ENCODE measurements at regions not wholly inside any gene's neighbourhood (a gene's known extent, or its start where the extent isn't known, plus 50 kb on each side); places are given as distances from the start of the nearest gene placed in this dataset.

DNA sequence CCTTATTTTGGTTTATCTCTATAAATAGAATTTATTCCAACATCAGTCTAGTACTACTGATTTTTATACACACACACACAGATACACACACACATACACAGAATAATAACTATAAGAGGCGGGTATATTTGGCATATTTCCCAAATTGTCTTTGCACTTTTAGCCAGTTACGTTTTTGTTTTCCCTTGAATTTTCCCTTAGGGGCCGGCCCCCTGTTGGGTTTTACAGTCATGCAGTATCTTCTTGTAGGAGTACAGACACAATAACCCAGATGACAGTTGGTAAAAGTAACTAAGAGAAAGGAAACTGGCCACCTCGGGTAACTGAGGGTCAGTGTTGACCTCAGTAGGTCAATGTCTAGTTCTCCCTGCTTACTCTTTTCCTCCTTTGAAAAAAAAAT is 50.9 kb downstream of the DISP1 start:
- no peaks in the 10 kb centered on the region for H3K27me3 Mint-ChIP-seq (ENCODE audit: low read depth)
- no peaks in the 10 kb centered on the region for H3K36me3 Mint-ChIP-seq (ENCODE audit: low read depth)
- CTCF ChIA-PET, result no interaction called here
- H3K4me1 Mint-ChIP-seq (ENCODE audit: low read depth), result peaks cover 6% of the 10 kb centered on the region
- POLR2A ChIA-PET, result no interaction called here
- no peak overlapping the region for H3K27ac Mint-ChIP-seq
- H3K4me3 Mint-ChIP-seq, result no peak overlapping the region
- DNase-seq (no peak), ATAC-seq (no peak)
- H3K9me3 Mint-ChIP-seq (ENCODE audit: insufficient read depth), result no peaks in the 10 kb centered on the region

DNA sequence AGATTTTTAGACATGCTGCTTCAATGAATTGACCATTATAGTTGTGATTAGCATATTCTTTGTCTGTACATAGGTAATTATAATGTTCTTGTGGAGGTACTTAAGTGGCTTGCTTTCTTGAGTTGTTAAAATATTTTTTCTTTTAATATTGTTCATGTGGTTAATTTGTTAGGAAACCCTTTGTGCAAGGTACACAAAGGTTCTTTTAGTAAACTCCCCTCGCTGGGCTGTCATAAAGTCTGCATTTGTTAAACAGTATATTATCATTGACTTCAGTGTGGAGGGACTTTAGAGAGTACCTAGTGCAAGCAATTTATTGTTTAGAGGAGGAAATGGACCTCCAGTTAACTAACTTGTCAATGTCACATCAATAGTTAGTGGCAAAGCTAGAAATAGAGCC is 52.5 kb downstream of the DISP1 start:
- no peak for DNase-seq
- Mint-ChIP-seq H3K36me3 (ENCODE audit: low read depth) (no peaks in the 10 kb centered on the region), H3K27me3 (ENCODE audit: low read depth) (no peaks in the 10 kb centered on the region), H3K4me3 (no peak overlapping the region), H3K9me3 (ENCODE audit: insufficient read depth) (no peaks in the 10 kb centered on the region), H3K4me1 (ENCODE audit: low read depth) (no peaks in the 10 kb centered on the region), H3K27ac (no peak overlapping the region)
- ChIA-PET CTCF (no interaction called here), POLR2A (no interaction called here)
- no peak for ATAC-seq

DNA sequence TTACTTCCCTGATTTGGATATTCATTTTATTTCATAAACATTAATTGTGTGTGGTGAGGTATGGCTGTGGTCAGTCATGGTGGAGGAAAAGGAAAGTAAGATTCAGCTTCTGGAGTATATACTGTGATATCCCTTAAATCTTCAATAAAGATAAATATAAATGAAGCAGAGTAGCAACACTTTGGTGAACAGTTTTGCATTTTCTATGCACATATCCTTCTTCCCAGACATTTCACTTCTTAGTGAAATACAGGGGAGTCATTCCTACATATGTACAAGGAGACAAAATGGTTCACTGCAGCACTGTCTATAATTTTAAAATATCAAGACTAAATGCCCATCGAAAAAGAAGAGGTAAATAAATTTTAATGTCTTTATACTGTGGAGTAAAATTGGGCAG is 61.3 kb downstream of the DISP1 start:
- Mint-ChIP-seq H3K4me1 (ENCODE audit: low read depth) (peaks cover 12% of the 10 kb centered on the region), H3K27ac (no peak overlapping the region), H3K27me3 (ENCODE audit: low read depth) (no peaks in the 10 kb centered on the region), H3K36me3 (ENCODE audit: low read depth) (peaks cover 9% of the 10 kb centered on the region), H3K4me3 (no peak overlapping the region), H3K9me3 (ENCODE audit: insufficient read depth) (peaks cover 4% of the 10 kb centered on the region)
- POLR2A ChIA-PET, result no interaction called here
- CTCF ChIA-PET, result no interaction called here
- no peak for DNase-seq
- ATAC-seq, result no peak

DNA sequence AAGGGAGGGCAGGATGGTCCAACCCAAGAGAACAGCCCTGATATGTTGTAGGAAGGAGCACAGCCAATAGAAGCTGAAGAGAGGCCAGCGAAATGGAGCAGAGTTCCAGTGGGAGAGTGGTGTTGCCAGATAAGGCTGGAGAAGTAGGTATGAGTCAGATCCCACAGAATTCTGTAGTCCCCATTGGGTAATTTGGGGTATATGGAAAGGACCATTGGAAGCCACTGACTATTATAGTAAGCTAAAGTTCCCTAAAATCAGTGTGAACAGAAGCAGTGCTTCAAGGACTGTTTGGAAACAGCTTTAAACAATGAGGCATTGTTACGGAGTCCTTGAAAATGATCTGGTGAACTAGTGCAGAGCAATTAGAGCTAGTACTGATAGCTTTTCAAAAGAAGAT is 63.0 kb downstream of the DISP1 start:
- Mint-ChIP-seq H3K4me1 (ENCODE audit: low read depth) (peaks cover 13% of the 10 kb centered on the region), H3K4me3 (no peak overlapping the region), H3K36me3 (ENCODE audit: low read depth) (peaks cover 9% of the 10 kb centered on the region), H3K27ac (no peak overlapping the region), H3K9me3 (ENCODE audit: insufficient read depth) (peaks cover 4% of the 10 kb centered on the region), H3K27me3 (ENCODE audit: low read depth) (no peaks in the 10 kb centered on the region)
- ATAC-seq, result no peak
- no peak for DNase-seq
- CTCF ChIA-PET, result interaction anchor here (1.5 kb wide), 1 partner anchor 212 kb away, joined by 4 read pairs; no protein-coding TSS in a partner anchor
- POLR2A ChIA-PET, result no interaction called here

DNA sequence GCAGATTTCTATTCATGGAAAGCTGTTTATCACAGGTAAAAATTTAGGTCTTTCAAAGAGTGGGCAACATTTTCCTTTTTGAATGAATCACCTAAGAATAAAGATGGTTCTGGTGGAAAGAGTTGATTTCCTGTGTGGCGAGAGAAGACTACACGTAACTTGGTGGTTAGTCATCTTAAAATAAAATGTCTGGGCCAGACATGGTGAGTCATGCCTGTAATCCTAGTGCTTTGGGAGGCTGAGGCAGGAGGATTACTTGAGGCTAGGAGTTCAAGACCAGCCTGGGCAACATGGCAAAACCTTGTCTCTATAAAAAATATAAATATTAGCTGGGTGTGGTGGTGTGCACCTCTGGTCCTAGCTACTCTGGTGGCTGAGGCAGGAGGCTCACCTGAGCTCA is 65.7 kb downstream of the DISP1 start:
- Mint-ChIP-seq H3K9me3 (ENCODE audit: insufficient read depth) (peaks cover 4% of the 10 kb centered on the region), H3K27ac (no peak overlapping the region), H3K27me3 (ENCODE audit: low read depth) (no peaks in the 10 kb centered on the region), H3K36me3 (ENCODE audit: low read depth) (no peaks in the 10 kb centered on the region), H3K4me3 (no peak overlapping the region), H3K4me1 (ENCODE audit: low read depth) (peaks cover 13% of the 10 kb centered on the region)
- ChIA-PET POLR2A (no interaction called here), CTCF (no interaction called here)
- DNase-seq (peak; percentile 52), ATAC-seq (peak; percentile 58)

DNA sequence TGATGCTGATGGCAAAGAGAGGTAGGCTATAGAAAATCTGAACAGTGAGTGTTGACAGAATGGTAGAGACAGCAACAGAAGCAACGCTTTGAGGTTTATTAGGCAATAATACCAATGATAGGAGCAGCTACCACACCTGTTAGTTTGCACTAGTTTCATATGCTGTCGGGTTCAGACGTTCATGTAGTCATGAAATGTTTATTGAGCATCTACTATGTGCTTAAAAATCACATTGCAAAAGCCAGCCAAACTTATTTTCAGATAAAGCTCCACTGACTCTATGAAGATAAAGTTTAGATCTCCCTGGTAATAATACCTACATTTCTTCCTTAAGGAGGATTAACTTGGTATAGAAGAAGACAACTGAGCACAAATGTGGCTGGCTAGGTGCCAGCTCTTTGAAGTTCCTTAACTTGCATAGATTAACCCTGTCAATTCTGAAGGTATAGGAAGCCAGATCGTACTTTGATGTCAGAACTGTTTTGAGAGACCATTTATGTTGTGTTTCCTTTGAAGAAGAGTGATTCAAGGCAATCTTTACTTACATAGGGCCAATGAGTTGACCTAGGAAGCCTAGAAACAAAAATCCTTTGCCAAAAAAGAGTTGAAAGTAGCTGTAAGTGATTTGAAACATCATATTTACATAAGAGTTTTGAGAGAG is 71.5 kb downstream of the DISP1 start:
- Mint-ChIP-seq H3K27ac (no peak overlapping the region), H3K27me3 (ENCODE audit: low read depth) (no peaks in the 10 kb centered on the region), H3K4me3 (no peak overlapping the region), H3K9me3 (ENCODE audit: insufficient read depth) (no peaks in the 10 kb centered on the region), H3K4me1 (ENCODE audit: low read depth) (peaks cover 14% of the 10 kb centered on the region), H3K36me3 (ENCODE audit: low read depth) (no peaks in the 10 kb centered on the region)
- DNase-seq (no peak), ATAC-seq (no peak)
- CTCF ChIA-PET, result no interaction called here
- POLR2A ChIA-PET, result no interaction called here

DNA sequence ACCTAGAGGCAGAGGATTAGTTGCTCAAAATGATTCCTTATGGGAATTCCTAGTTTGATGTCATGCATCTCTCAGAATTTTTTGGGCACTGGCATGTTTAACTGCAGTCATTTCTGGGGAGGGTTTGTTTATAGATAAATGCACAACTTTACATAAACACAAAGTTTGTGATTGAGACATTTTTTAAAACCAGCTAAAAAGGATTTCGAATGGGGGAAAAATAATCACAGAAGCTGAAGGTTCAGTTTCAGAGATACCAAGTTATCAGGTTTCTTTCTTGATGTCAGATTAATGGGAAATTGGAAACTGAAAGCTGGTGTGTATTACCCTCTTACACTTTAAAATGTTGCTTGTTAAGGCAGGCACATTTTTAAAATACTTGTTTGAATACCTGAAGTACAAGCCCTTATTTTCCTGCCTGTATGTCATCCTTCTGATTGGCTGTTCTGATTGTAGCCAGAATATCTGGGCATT is 72.1 kb downstream of the DISP1 start:
- DNase-seq (no peak), ATAC-seq (no peak)
- H3K27me3 Mint-ChIP-seq (ENCODE audit: low read depth), result no peaks in the 10 kb centered on the region
- POLR2A ChIA-PET, result no interaction called here
- peaks cover 13% of the 10 kb centered on the region for H3K4me1 Mint-ChIP-seq (ENCODE audit: low read depth)
- H3K36me3 Mint-ChIP-seq (ENCODE audit: low read depth), result no peaks in the 10 kb centered on the region
- CTCF ChIA-PET, result no interaction called here
- H3K27ac Mint-ChIP-seq, result no peak overlapping the region
- H3K4me3 Mint-ChIP-seq, result no peak overlapping the region
- no peaks in the 10 kb centered on the region for H3K9me3 Mint-ChIP-seq (ENCODE audit: insufficient read depth)

DNA sequence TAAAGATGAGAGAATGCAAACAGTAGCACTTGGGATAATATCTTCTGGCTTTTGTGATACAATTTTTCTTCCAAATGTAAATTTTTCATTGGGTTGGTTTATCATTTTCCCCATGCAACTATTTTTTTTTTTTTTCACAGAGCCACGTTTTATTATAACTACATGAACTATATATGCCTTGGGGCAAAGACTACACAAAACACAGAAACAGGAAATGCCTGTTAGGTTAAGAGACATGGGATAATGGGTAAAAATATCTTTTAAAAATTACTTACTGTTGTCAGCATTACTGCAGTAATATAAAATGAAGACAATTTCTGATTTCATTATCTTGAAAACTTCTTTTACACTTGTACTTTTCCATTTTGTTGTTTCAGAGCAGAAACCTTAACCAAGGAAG is 74.6 kb downstream of the DISP1 start:
- DNase-seq, result no peak
- CTCF ChIA-PET, result no interaction called here
- POLR2A ChIA-PET, result no interaction called here
- Mint-ChIP-seq H3K27ac (no peak overlapping the region), H3K36me3 (ENCODE audit: low read depth) (no peaks in the 10 kb centered on the region), H3K27me3 (ENCODE audit: low read depth) (no peaks in the 10 kb centered on the region), H3K4me3 (no peak overlapping the region), H3K9me3 (ENCODE audit: insufficient read depth) (no peaks in the 10 kb centered on the region), H3K4me1 (ENCODE audit: low read depth) (peaks cover 13% of the 10 kb centered on the region)
- ATAC-seq, result no peak

DNA sequence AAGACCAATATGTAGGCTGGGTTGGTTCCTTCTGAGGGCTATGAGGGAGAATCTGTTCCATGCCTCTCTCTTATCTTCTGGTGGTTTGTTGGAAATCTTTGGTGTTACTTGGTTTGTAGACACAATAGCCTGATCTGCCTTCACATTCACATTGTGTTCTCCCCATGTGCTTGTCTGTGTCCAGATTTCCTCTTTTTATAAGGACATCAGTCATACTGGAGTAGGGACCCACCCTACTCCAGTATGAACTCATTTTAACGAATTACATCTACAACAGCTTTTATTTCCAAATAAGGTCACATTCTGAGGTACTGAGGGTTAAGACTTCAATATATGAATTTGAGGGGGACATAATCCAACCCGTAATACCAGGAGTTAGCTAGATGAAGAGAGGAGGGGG is 75.9 kb downstream of the DISP1 start:
- ATAC-seq (no peak), DNase-seq (no peak)
- Mint-ChIP-seq H3K27ac (no peak overlapping the region), H3K9me3 (ENCODE audit: insufficient read depth) (no peaks in the 10 kb centered on the region), H3K4me1 (ENCODE audit: low read depth) (peaks cover 13% of the 10 kb centered on the region), H3K36me3 (ENCODE audit: low read depth) (no peaks in the 10 kb centered on the region), H3K27me3 (ENCODE audit: low read depth) (no peaks in the 10 kb centered on the region), H3K4me3 (no peak overlapping the region)
- ChIA-PET POLR2A (no interaction called here), CTCF (interaction anchor here (1.0 kb wide), 1 partner anchor 233 kb away, joined by 3 read pairs; no protein-coding TSS in a partner anchor)

DNA sequence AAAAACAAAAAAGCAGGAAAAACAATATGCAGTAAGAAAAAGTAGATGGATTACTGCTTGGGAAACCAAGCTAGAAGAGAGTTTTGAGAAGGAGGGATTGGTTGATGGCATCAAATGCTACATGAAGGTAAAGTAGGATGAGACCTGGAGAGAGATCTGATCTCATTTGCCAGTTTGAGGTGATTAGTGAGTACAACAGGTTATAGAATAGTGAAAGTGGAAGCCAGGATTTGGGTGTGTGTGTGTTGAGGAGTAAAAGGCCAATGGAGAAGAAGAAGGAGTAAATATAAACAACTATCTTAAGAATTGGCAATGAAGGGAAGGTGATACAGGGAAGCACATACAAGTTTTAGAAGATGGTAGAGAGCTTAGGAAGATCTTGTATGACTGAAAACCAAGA is 76.7 kb downstream of the DISP1 start:
- DNase-seq (no peak), ATAC-seq (no peak)
- Mint-ChIP-seq H3K4me1 (ENCODE audit: low read depth) (peaks cover 11% of the 10 kb centered on the region), H3K36me3 (ENCODE audit: low read depth) (no peaks in the 10 kb centered on the region), H3K27ac (no peak overlapping the region), H3K9me3 (ENCODE audit: insufficient read depth) (no peaks in the 10 kb centered on the region), H3K4me3 (no peak overlapping the region), H3K27me3 (ENCODE audit: low read depth) (no peaks in the 10 kb centered on the region)
- ChIA-PET POLR2A (no interaction called here), CTCF (no interaction called here)

DNA sequence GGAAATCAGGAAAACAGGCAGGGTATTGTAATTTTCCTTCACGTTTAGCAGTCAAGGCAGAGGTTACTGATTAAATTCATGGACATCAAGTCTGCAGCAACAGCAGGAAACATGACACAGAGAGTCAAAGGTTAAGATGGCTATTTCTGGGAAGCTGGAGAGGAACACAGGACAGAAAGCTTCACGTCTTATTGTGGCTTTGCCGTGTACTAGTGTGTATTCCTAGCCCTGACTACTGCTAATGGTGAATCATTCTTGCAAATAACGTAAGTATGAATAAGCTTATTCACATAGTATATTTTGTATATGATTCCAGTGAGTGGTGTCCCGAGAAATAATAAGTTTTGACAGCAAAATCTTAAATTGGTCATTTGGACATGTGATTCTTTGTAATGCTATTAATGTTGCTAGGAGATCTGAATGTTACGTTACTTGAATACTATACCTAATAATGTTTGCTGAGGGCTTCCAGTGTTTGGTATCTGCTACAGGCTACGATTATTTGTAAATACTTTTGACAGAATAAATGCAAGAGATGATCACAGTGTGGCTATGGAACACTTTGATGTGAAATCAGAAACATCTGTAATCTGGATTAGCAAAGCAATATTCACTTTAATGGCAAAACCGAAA is 77.4 kb downstream of the DISP1 start:
- H3K36me3 Mint-ChIP-seq (ENCODE audit: low read depth), result no peaks in the 10 kb centered on the region
- no peaks in the 10 kb centered on the region for H3K27me3 Mint-ChIP-seq (ENCODE audit: low read depth)
- no peak overlapping the region for H3K27ac Mint-ChIP-seq
- no peak for ATAC-seq
- no peak overlapping the region for H3K4me3 Mint-ChIP-seq
- peaks cover 14% of the 10 kb centered on the region for H3K4me1 Mint-ChIP-seq (ENCODE audit: low read depth)
- ChIA-PET POLR2A (no interaction called here), CTCF (no interaction called here)
- H3K9me3 Mint-ChIP-seq (ENCODE audit: insufficient read depth), result no peaks in the 10 kb centered on the region
- DNase-seq, result no peak

DNA sequence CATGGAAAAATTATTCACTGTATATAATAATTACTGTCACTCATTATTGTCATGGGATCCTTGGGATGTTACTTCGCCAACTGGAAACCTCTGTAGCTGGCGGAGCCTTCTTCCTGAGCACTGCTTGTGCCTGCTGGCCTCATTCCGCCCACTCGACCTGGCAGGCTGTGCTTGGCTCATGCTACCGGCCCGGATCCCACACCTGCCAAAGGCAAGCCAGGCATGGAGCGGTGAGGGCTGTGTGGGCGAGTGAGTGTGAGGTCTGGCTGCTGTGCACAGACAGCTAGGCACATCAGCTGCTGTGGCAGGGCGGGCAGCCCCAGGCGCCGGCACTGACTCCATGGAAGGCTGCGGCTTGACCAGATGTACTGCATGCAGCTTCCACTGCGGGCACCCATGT is 78.4 kb downstream of the DISP1 start:
- Mint-ChIP-seq H3K4me3 (no peak overlapping the region), H3K27me3 (ENCODE audit: low read depth) (no peaks in the 10 kb centered on the region), H3K4me1 (ENCODE audit: low read depth) (peaks cover 16% of the 10 kb centered on the region), H3K36me3 (ENCODE audit: low read depth) (no peaks in the 10 kb centered on the region), H3K9me3 (ENCODE audit: insufficient read depth) (no peaks in the 10 kb centered on the region), H3K27ac (no peak overlapping the region)
- DNase-seq (no peak), ATAC-seq (no peak)
- POLR2A ChIA-PET, result no interaction called here
- CTCF ChIA-PET, result interaction anchor here (0.7 kb wide), 1 partner anchor 231 kb away, joined by 3 read pairs; no protein-coding TSS in a partner anchor

DNA sequence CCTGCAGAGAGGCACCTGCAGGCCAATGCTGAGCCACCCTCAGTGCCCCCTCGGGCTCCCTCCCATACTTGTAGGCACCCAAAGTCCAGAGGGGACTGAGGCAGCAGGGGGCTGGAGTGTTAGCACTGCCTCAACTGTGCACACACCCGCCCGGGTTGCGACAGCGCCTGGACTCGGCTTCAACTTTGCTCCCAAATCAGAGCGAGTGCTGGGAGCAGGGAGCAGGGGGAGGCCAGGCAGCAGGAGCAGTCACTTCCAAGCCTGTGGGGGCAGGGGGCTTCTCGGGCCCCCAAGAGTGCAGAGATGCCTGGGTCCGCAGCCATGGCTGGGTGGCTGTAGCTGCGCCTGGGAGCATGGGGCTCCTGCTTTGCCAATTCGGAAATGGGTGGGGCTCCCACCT is 79.5 kb downstream of the DISP1 start:
- H3K27ac Mint-ChIP-seq, result no peak overlapping the region
- ATAC-seq, result no peak
- CTCF ChIA-PET, result no interaction called here

More for the DNA sequence above, 79.5 kb downstream of the DISP1 start:
- no peak for DNase-seq
- Mint-ChIP-seq H3K4me3 (no peak overlapping the region), H3K9me3 (ENCODE audit: insufficient read depth) (no peaks in the 10 kb centered on the region), H3K27me3 (ENCODE audit: low read depth) (no peaks in the 10 kb centered on the region), H3K36me3 (ENCODE audit: low read depth) (no peaks in the 10 kb centered on the region), H3K4me1 (ENCODE audit: low read depth) (peaks cover 17% of the 10 kb centered on the region)
- POLR2A ChIA-PET, result no interaction called here
